H9 (cell line): ENCODE measurements at regions not wholly inside any gene's neighbourhood (a gene's known extent, or its start where the extent isn't known, plus 50 kb on each side); places are given as distances from the start of the nearest gene placed in this dataset.

Experiments used
- DNase-seq: peaks from one replicate; pipeline ENCODE4 v3.0.0-alpha.2; 2017
- H2AFZ ChIP-seq: one replicate; pipeline ENCODE4 v1.6.1; 2013; ENCODE audit warnings: mild to moderate bottlenecking, low read length, control low read depth, moderate library complexity
- H2AK5ac ChIP-seq: 2 replicates; pipeline ENCODE4 v1.6.1; 2013; ENCODE audit warnings: low read length, control low read depth, mixed read lengths; ENCODE audit not compliant: insufficient read length
- H2BK120ac ChIP-seq: one replicate; pipeline ENCODE4 v1.6.1; 2013; ENCODE audit warnings: low read depth, mild to moderate bottlenecking, low read length, control low read depth, inconsistent platforms; ENCODE audit not compliant: poor library complexity, severe bottlenecking
- H2BK12ac ChIP-seq: 2 replicates; pipeline ENCODE4 v1.6.1; 2013; ENCODE audit warnings: low read length, control low read depth, mixed read lengths, low read depth; ENCODE audit not compliant: insufficient read length
- H2BK15ac ChIP-seq: 2 replicates; pipeline ENCODE4 v1.6.1; 2013; ENCODE audit warnings: low read depth, low read length, control low read depth
- H2BK20ac ChIP-seq: one replicate; pipeline ENCODE4 v1.6.1; 2013; ENCODE audit warnings: low read depth, mild to moderate bottlenecking, low read length, control low read depth, inconsistent platforms; ENCODE audit not compliant: poor library complexity, severe bottlenecking
- H2BK5ac ChIP-seq: 2 replicates; pipeline ENCODE4 v1.6.1; 2013; ENCODE audit warnings: low read length, control low read depth, mixed read lengths; ENCODE audit not compliant: insufficient read length
- H3K14ac ChIP-seq: 2 replicates; pipeline ENCODE4 v1.6.1; 2013; ENCODE audit warnings: low read length, control low read depth; ENCODE audit not compliant: insufficient read depth
- H3K18ac ChIP-seq: 2 replicates; pipeline ENCODE4 v1.6.1; 2013; ENCODE audit warnings: low read depth, mild to moderate bottlenecking, mixed read lengths, low read length, control low read depth; ENCODE audit not compliant: insufficient read length
- H3K23ac ChIP-seq: 2 replicates; pipeline ENCODE4 v1.6.1; 2013; ENCODE audit warnings: low read length, control low read depth, mixed read lengths, low read depth; ENCODE audit not compliant: insufficient read length
- H3K23me2 ChIP-seq: 2 replicates; pipeline ENCODE4 v1.6.1; 2013; ENCODE audit warnings: low read depth, mild to moderate bottlenecking, mixed read lengths, low read length, control low read depth; ENCODE audit not compliant: insufficient read length, poor library complexity, severe bottlenecking
- H3K27ac ChIP-seq: 2 replicates; pipeline ENCODE4 v1.5.1; 2013; ENCODE audit warnings: low read length, control low read depth, mixed read lengths, low read depth; ENCODE audit not compliant: insufficient read length
- H3K27me3 ChIP-seq: 2 replicates; pipeline ENCODE4 v1.6.1; 2013; ENCODE audit warnings: low read length, control low read depth, inconsistent platforms; ENCODE audit not compliant: insufficient read depth
- H3K4ac ChIP-seq: 2 replicates; pipeline ENCODE4 v1.6.1; 2013; ENCODE audit warnings: low read depth, mild to moderate bottlenecking, control low read depth, inconsistent platforms, low read length, moderate library complexity
- H3K4me1 ChIP-seq: 2 replicates; pipeline ENCODE4 v1.6.1; 2013; ENCODE audit warnings: low read length, control low read depth, inconsistent platforms; ENCODE audit not compliant: insufficient read depth
- H3K4me2 ChIP-seq: 2 replicates; pipeline ENCODE4 v1.6.1; 2013; ENCODE audit warnings: low read length, control low read depth, mixed read lengths; ENCODE audit not compliant: insufficient read length, insufficient read depth
- H3K56ac ChIP-seq: 2 replicates; pipeline ENCODE4 v1.6.1; 2013; ENCODE audit warnings: low read depth, mild to moderate bottlenecking, mixed read lengths, low read length, control low read depth; ENCODE audit not compliant: insufficient read length
- H3K79me1 ChIP-seq: 2 replicates; pipeline ENCODE4 v1.6.1; 2013; ENCODE audit warnings: low read depth, mild to moderate bottlenecking, moderate library complexity, low read length, control low read depth, inconsistent platforms; ENCODE audit not compliant: insufficient read depth, poor library complexity, severe bottlenecking
- H3K79me2 ChIP-seq: 2 replicates; pipeline ENCODE4 v1.6.1; 2013; ENCODE audit warnings: low read length, control low read depth, inconsistent platforms; ENCODE audit not compliant: insufficient read depth
- H3K9ac ChIP-seq: 2 replicates; pipeline ENCODE4 v1.6.1; 2013; ENCODE audit warnings: low read length, control low read depth, mixed read lengths; ENCODE audit not compliant: insufficient read length; ENCODE audit errors: extremely low read depth
- H3K9me3 ChIP-seq: one replicate; pipeline ENCODE4 v1.6.1; 2013; ENCODE audit warnings: low read depth, low read length, inconsistent platforms; ENCODE audit not compliant: control insufficient read depth
- H3T11ph ChIP-seq: one replicate; pipeline ENCODE4 v1.6.1; 2013; ENCODE audit warnings: mild to moderate bottlenecking, low read length, control low read depth, inconsistent platforms
- H4K20me1 ChIP-seq: one replicate; pipeline ENCODE4 v1.6.1; 2013; ENCODE audit not compliant: control insufficient read depth, insufficient read length, insufficient read depth
- H4K5ac ChIP-seq: 2 replicates; pipeline ENCODE4 v1.6.1; 2013; ENCODE audit warnings: low read depth, mild to moderate bottlenecking, mixed read lengths, low read length, control low read depth; ENCODE audit not compliant: insufficient read length
- H4K8ac ChIP-seq: replicated peaks from 2 replicates; pipeline ENCODE4 v1.6.1; 2013; ENCODE audit warnings: low read length, control low read depth, mixed read lengths, low read depth; ENCODE audit not compliant: insufficient read length
- H4K91ac ChIP-seq: 2 replicates; pipeline ENCODE4 v1.6.1; 2013; ENCODE audit warnings: low read depth, mild to moderate bottlenecking, moderate library complexity, mixed read lengths, low read length, control low read depth; ENCODE audit not compliant: insufficient read length
- H3K27ac Mint-ChIP-seq, 3 experiments: 2 replicates in 2 of 3; 3 replicates in 1 of 3; pipeline ENCODE4 v1.8.0; 2020 to 2021; ENCODE audit warnings: mixed read lengths in 3 of 3, mild to moderate bottlenecking in 1 of 3, moderate library complexity in 1 of 3
- H3K27me3 Mint-ChIP-seq: 2 replicates; pipeline ENCODE4 v1.8.0; 2021; ENCODE audit warnings: low read depth, mild to moderate bottlenecking, moderate library complexity, mixed read lengths
- H3K36me3 Mint-ChIP-seq, 3 experiments: 2 replicates in 2 of 3; 3 replicates in 1 of 3; pipeline ENCODE4 v1.8.0; 2020 to 2021; ENCODE audit warnings: low read depth in 3 of 3, mixed read lengths in 3 of 3; ENCODE audit not compliant: insufficient read depth in 1 of 3
- H3K4me1 Mint-ChIP-seq, 2 experiments: 2 replicates each; pipeline ENCODE4 v1.8.0; 2020; ENCODE audit warnings: mixed read lengths in 2 of 2
- H3K4me3 Mint-ChIP-seq, 2 experiments: 2 replicates in 1 of 2; 3 replicates in 1 of 2; pipeline ENCODE4 v1.8.0; 2020 to 2021; ENCODE audit warnings: mild to moderate bottlenecking in 2 of 2, mixed read lengths in 2 of 2, moderate library complexity in 1 of 2
- H3K9me3 Mint-ChIP-seq, 2 experiments: 2 replicates in 1 of 2; 3 replicates in 1 of 2; pipeline ENCODE4 v1.8.0; 2020; ENCODE audit warnings: mild to moderate bottlenecking in 2 of 2, mixed read lengths in 2 of 2, moderate library complexity in 1 of 2
- CTCF ChIP-seq: fragments of 200-600 bp; sonication (generic); conservative IDR thresholded peaks from 3 replicates; pipeline ENCODE4 v1.8.0; 2021; ENCODE audit warnings: antibody characterized with exemption, mild to moderate bottlenecking
- WGBS: extraction: QIAGEN DNeasy Blood & Tissue Kit; methylation state at CpG from one replicate; pipeline ENCODE4 v1.1.7; 2013; ENCODE audit warnings: missing lambda C conversion rate, low lambda C conversion rate, mixed read lengths; ENCODE audit not compliant: insufficient read length; ENCODE audit errors: extremely low coverage; 5-methylcytosine and 5-hydroxymethylcytosine counted together

- H3K27me3 Mint-ChIP-seq: no peaks in the 10 kb centered on the region
- H3K18ac ChIP-seq: no peak overlapping the region
- no peak overlapping the region for H4K91ac ChIP-seq
- no peaks in the 10 kb centered on the region for H3K4me1 ChIP-seq
- DNase-seq: no peak
- H2AK5ac ChIP-seq: no peak overlapping the region
- H2BK20ac ChIP-seq: no peak overlapping the region
- H3K56ac ChIP-seq: no peak overlapping the region
- no peak overlapping the region for H4K8ac ChIP-seq
- no peak overlapping the region for H2BK12ac ChIP-seq
- H3K4me3 Mint-ChIP-seq: no peak overlapping the region
- H3K23me2 ChIP-seq: no peaks in the 10 kb centered on the region
- H3K27ac ChIP-seq: no peak overlapping the region
- H2BK15ac ChIP-seq: no peak overlapping the region
- WGBS: no CpG with 5 or more reads among the region's 2 CpGs
- H3K27ac Mint-ChIP-seq: no peak overlapping the region
- TF ChIP-seq CTCF: no peak
- no peak overlapping the region for H2BK5ac ChIP-seq
- H3K4me2 ChIP-seq: no peak overlapping the region
- no peak overlapping the region for H3K9ac ChIP-seq
- no peaks in the 10 kb centered on the region for H3K4me1 Mint-ChIP-seq
- no peaks in the 10 kb centered on the region for H3K9me3 ChIP-seq
- no peak overlapping the region for H3K14ac ChIP-seq
- no peak overlapping the region for H2BK120ac ChIP-seq
- no peaks in the 10 kb centered on the region for H3K27me3 ChIP-seq
- H4K5ac ChIP-seq: no peak overlapping the region
- H3K9me3 Mint-ChIP-seq: no peaks in the 10 kb centered on the region
- H3K79me1 ChIP-seq: no peaks in the 10 kb centered on the region
- H3K36me3 Mint-ChIP-seq: no peaks in the 10 kb centered on the region
- no peak overlapping the region for H3T11ph ChIP-seq
- H2AFZ ChIP-seq: no peak overlapping the region
- no peak overlapping the region for H3K23ac ChIP-seq
- H3K79me2 ChIP-seq: no peaks in the 10 kb centered on the region
- no peaks in the 10 kb centered on the region for H4K20me1 ChIP-seq
- no peak overlapping the region for H3K4ac ChIP-seq
These were observed 741.4 kb downstream of the FAT4 start for GRCh38 chr4:126056116-126056650.
